ENCODE measurements at regions not wholly inside any gene's neighbourhood (a gene's known extent, or its start where the extent isn't known, plus 50 kb on each side); places are given as distances from the start of the nearest gene placed in this dataset.

DNA sequence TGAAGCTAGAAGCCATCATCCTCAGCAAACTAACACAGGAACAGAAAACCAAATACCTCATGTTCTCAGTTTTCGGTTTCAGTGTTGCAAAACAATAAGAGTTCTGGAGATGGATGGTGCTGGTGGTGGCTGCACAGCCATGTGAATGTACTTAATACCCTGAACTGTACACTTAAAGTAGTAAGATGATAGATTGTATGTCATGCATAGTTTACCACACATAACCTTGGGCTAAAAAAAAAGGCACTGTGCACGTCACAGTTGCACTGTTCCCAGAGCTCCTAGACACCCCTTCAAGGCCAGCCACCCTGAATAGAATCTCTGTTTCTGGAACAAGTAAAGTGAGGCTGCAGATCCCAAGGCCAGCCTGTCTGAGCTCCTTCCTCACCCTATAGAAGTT is 243.3 kb upstream of the IGF1R start:
- WGBS (ENCODE audit: insufficient coverage) = no CpG with 5 or more reads among the region's 2 CpGs
- H3K27ac ChIP-seq (ENCODE audit: low read length in 2 of 2) = no peak overlapping the region
- no peaks in the 10 kb centered on the region for H4K20me1 ChIP-seq (ENCODE audit: control insufficient read depth, insufficient read depth, low read length, poor library complexity, severe bottlenecking)
- Mint-ChIP-seq H3K9me3 (ENCODE audit: insufficient read depth) (peaks cover 2% of the 10 kb centered on the region), H3K4me1 (no peaks in the 10 kb centered on the region), H3K27me3 (no peaks in the 10 kb centered on the region), H3K27ac (no peak overlapping the region), H3K4me3 (no peak overlapping the region)
- CTCF ChIA-PET = no interaction called here
- no peaks in the 10 kb centered on the region for H3K4me1 ChIP-seq (ENCODE audit: control insufficient read depth in 2 of 2, insufficient read depth in 2 of 2, low read length in 2 of 2)
- H3K36me3 ChIP-seq (replicated peaks in 1 of 2; ENCODE audit: control extremely low read depth in 1 of 2, control insufficient read depth in 1 of 2, extremely low read depth in 1 of 2, insufficient read depth in 2 of 2, low read length in 1 of 2) = no peaks in the 10 kb centered on the region
- no peak overlapping the region for H3K4me2 ChIP-seq (replicated peaks; ENCODE audit: low read depth, low read length, poor library complexity, severe bottlenecking)
- DNase-seq = no peak
- ATAC-seq (ENCODE audit: low read depth) = no peak
- intact Hi-C loops (cut with micrococcal nuclease) = no loop called here
- H3K27me3 ChIP-seq (replicated peaks in 1 of 4; ENCODE audit: control extremely low read depth in 1 of 4, control insufficient read depth in 3 of 4, insufficient read depth in 4 of 4, low read length in 3 of 4) = no peaks in the 10 kb centered on the region
- peaks cover 0 to 6% (median 0%) of the 10 kb centered on the region in 3 donors for H3K9me3 ChIP-seq (ENCODE audit: control extremely low read depth in 1 of 3, control insufficient read depth in 2 of 3, insufficient read depth in 1 of 3, low read length in 2 of 3)
- POLR2A ChIA-PET = no interaction called here
- H3K9ac ChIP-seq (ENCODE audit: low read length) = no peak overlapping the region
- no peaks in the 10 kb centered on the region for H3K79me2 ChIP-seq (ENCODE audit: control insufficient read depth, insufficient read depth, low read length)
- H3K4me3 ChIP-seq (ENCODE audit: control extremely low read depth in 1 of 5, extremely low read depth in 1 of 5, insufficient read depth in 1 of 5, low read depth in 2 of 5, low read length in 4 of 5) = no peak overlapping the region
- TF ChIP-seq EZH2 (IDR thresholded peaks at IDR 0.05; ENCODE audit: borderline replicate concordance, insufficient read depth, low read depth, low read length, poor library complexity, severe bottlenecking) = no peak
- H2AFZ ChIP-seq (ENCODE audit: insufficient read depth, low read depth, low read length, poor library complexity, severe bottlenecking) = no peak overlapping the region

DNA sequence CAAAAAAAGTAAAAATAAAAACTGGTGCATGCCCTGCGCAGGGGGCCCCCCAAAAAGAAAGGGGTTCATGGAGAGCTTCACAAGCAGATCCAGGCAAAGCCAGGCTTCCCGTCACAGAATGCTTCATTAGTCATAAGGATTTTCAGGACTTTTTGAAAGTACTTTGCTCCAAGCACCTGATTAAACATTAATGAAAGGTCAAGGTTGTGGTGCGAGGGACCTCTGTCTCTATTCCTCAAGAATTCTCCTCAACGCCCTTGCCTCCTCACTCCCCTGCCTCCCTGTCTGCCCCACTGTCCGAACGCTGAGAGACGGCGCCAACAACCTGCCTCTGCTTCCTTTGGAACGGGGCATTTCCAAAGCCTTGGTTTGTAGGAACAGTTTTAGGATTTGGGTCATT is 240.1 kb upstream of the IGF1R start:
- no peak overlapping the region for H3K27ac ChIP-seq (ENCODE audit: low read length in 2 of 2)
- Mint-ChIP-seq H3K4me3 (no peak overlapping the region), H3K27me3 (no peaks in the 10 kb centered on the region), H3K4me1 (no peaks in the 10 kb centered on the region), H3K27ac (no peak overlapping the region), H3K9me3 (ENCODE audit: insufficient read depth) (peaks cover 6% of the 10 kb centered on the region)
- no peaks in the 10 kb centered on the region for H3K4me1 ChIP-seq (ENCODE audit: control insufficient read depth in 2 of 2, insufficient read depth in 2 of 2, low read length in 2 of 2)
- H3K79me2 ChIP-seq (ENCODE audit: control insufficient read depth, insufficient read depth, low read length) = no peaks in the 10 kb centered on the region
- ChIA-PET CTCF (interaction anchor here (0.6 kb wide), 1 partner anchor 111 kb away, joined by 3 read pairs; no protein-coding TSS in a partner anchor), POLR2A (no interaction called here)
- H2AFZ ChIP-seq (ENCODE audit: insufficient read depth, low read depth, low read length, poor library complexity, severe bottlenecking) = no peak overlapping the region
- DNase-seq (no peak), ATAC-seq (ENCODE audit: low read depth) (no peak)
- 88% methylated on average over 7 of the region's 9 CpGs for WGBS (ENCODE audit: insufficient coverage)
- no peaks in the 10 kb centered on the region for H3K36me3 ChIP-seq (replicated peaks in 1 of 2; ENCODE audit: control extremely low read depth in 1 of 2, control insufficient read depth in 1 of 2, extremely low read depth in 1 of 2, insufficient read depth in 2 of 2, low read length in 1 of 2)
- H3K4me3 ChIP-seq (ENCODE audit: control extremely low read depth in 1 of 5, extremely low read depth in 1 of 5, insufficient read depth in 1 of 5, low read depth in 2 of 5, low read length in 4 of 5) = no peak overlapping the region
- H3K27me3 ChIP-seq (replicated peaks in 1 of 4; ENCODE audit: control extremely low read depth in 1 of 4, control insufficient read depth in 3 of 4, insufficient read depth in 4 of 4, low read length in 3 of 4) = peaks cover 0 to 4% (median 0%) of the 10 kb centered on the region in 4 experiments
- no peak overlapping the region for H3K9ac ChIP-seq (ENCODE audit: low read length)
- intact Hi-C loops (cut with micrococcal nuclease) = no loop called here
- TF ChIP-seq, protein P1, sequence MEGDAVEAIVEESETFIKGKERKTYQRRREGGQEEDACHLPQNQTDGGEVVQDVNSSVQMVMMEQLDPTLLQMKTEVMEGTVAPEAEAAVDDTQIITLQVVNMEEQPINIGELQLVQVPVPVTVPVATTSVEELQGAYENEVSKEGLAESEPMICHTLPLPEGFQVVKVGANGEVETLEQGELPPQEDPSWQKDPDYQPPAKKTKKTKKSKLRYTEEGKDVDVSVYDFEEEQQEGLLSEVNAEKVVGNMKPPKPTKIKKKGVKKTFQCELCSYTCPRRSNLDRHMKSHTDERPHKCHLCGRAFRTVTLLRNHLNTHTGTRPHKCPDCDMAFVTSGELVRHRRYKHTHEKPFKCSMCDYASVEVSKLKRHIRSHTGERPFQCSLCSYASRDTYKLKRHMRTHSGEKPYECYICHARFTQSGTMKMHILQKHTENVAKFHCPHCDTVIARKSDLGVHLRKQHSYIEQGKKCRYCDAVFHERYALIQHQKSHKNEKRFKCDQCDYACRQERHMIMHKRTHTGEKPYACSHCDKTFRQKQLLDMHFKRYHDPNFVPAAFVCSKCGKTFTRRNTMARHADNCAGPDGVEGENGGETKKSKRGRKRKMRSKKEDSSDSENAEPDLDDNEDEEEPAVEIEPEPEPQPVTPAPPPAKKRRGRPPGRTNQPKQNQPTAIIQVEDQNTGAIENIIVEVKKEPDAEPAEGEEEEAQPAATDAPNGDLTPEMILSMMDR (IDR thresholded peaks at IDR 0.05) = no peak
- no peak for TF ChIP-seq EZH2 (IDR thresholded peaks at IDR 0.05; ENCODE audit: borderline replicate concordance, insufficient read depth, low read depth, low read length, poor library complexity, severe bottlenecking)
- no peak overlapping the region for H3K4me2 ChIP-seq (replicated peaks; ENCODE audit: low read depth, low read length, poor library complexity, severe bottlenecking)
- H4K20me1 ChIP-seq (ENCODE audit: control insufficient read depth, insufficient read depth, low read length, poor library complexity, severe bottlenecking) = no peaks in the 10 kb centered on the region
- H3K9me3 ChIP-seq (ENCODE audit: control extremely low read depth in 1 of 3, control insufficient read depth in 2 of 3, insufficient read depth in 1 of 3, low read length in 2 of 3) = peaks cover 0 to 6% (median 0%) of the 10 kb centered on the region in 3 donors
